DMS79 treated with DMSO at 0.1 percent for 48 hours (cell line): ENCODE measurements at regions not wholly inside any gene's neighbourhood (a gene's known extent, or its start where the extent isn't known, plus 50 kb on each side); places are given as distances from the start of the nearest gene placed in this dataset.

Source experiments
- DNase-seq: peaks from one replicate; lab custom pipeline; 2025; lab: John Stamatoyannopoulos, UW

- DNase-seq = no peak
These were observed 58.4 kb upstream of the OTX2 start for GRCh38 chr14:56868660-56869059.

DNA sequence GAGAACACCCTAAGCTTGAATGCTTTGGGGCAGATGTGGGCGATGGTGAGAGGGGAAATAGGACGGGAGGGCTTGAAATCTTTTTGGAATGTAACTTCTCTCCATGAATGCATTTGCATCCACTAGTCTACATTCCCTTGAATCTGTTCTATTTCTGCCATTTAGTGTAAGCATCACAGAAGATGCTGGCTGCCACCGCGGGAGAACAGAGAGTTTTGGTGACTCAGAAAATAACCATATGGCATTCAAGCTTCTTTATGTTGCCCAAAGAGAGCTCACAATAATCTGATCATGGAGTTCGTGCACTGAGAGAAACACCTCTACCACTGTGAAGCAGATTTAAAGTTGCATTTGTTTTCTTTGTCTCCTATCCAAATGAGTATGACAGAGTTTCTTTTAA is 52.6 kb upstream of the OTX2 start:
- DNase-seq = no peak

- DNase-seq = no peak
These were observed 50.2 kb upstream of the OTX2 start for GRCh38 chr14:56860441-56860840.
